ENCODE measurements at regions not wholly inside any gene's neighbourhood (a gene's known extent, or its start where the extent isn't known, plus 50 kb on each side); places are given as distances from the start of the nearest gene placed in this dataset.

GRCh38 chr2:94960266-94960665, 65.2 kb upstream of the MAL start:
- no peak overlapping the region for H3K27ac ChIP-seq
- H3K4me3 ChIP-seq = no peak overlapping the region
- no peak for DNase-seq (ENCODE audit: extremely low spot score in 2 of 2)
- no peaks in the 10 kb centered on the region for H3K9me3 ChIP-seq
- TF ChIP-seq POLR2AphosphoS5 (IDR thresholded peaks at IDR 0.05; ENCODE audit: insufficient read depth in 1 of 2, low read depth in 1 of 2) (no peak), POLR2A (IDR thresholded peaks at IDR 0.05) (no peak), CTCF (IDR thresholded peaks at IDR 0.05) (no peak)
- no peaks in the 10 kb centered on the region for H3K27me3 ChIP-seq
- no peaks in the 10 kb centered on the region for H3K4me1 ChIP-seq
- no peaks in the 10 kb centered on the region for H3K36me3 ChIP-seq
- intact Hi-C loops (cut with DNase I) = no loop called here

GRCh38 chr2:94960751-94961150, 64.8 kb upstream of the MAL start:
- TF ChIP-seq POLR2AphosphoS5 (IDR thresholded peaks at IDR 0.05; ENCODE audit: insufficient read depth in 1 of 2, low read depth in 1 of 2) (no peak), CTCF (IDR thresholded peaks at IDR 0.05) (no peak), POLR2A (IDR thresholded peaks at IDR 0.05) (no peak)
- Histone ChIP-seq H3K36me3 (no peaks in the 10 kb centered on the region), H3K9me3 (no peaks in the 10 kb centered on the region), H3K27ac (no peak overlapping the region), H3K4me1 (no peaks in the 10 kb centered on the region), H3K27me3 (no peaks in the 10 kb centered on the region), H3K4me3 (no peak overlapping the region)
- intact Hi-C loops (cut with DNase I) = no loop called here
- no peak for DNase-seq (ENCODE audit: extremely low spot score in 2 of 2)

GRCh38 chr2:94964193-94964592, 61.3 kb upstream of the MAL start:
- TF ChIP-seq POLR2AphosphoS5 (IDR thresholded peaks at IDR 0.05; ENCODE audit: insufficient read depth in 1 of 2, low read depth in 1 of 2) (no peak), CTCF (IDR thresholded peaks at IDR 0.05) (no peak)
- no peaks in the 10 kb centered on the region for H3K4me1 ChIP-seq
- H3K27ac ChIP-seq = no peak overlapping the region
- intact Hi-C loops (cut with DNase I) = no loop called here
- no peaks in the 10 kb centered on the region for H3K27me3 ChIP-seq
- no peaks in the 10 kb centered on the region for H3K9me3 ChIP-seq
- H3K36me3 ChIP-seq = no peaks in the 10 kb centered on the region
- no peak for DNase-seq (ENCODE audit: extremely low spot score in 2 of 2)
- H3K4me3 ChIP-seq = no peak overlapping the region

GRCh38 chr2:94966689-94967088, 58.8 kb upstream of the MAL start:
- DNase-seq (ENCODE audit: extremely low spot score in 2 of 2) = no peak
- Histone ChIP-seq H3K4me3 (no peak overlapping the region), H3K27ac (no peak overlapping the region), H3K36me3 (no peaks in the 10 kb centered on the region), H3K27me3 (no peaks in the 10 kb centered on the region), H3K4me1 (no peaks in the 10 kb centered on the region), H3K9me3 (no peaks in the 10 kb centered on the region)
- TF ChIP-seq CTCF (IDR thresholded peaks at IDR 0.05) (no peak), POLR2A (IDR thresholded peaks at IDR 0.05) (no peak), POLR2AphosphoS5 (IDR thresholded peaks at IDR 0.05; ENCODE audit: insufficient read depth in 1 of 2, low read depth in 1 of 2) (no peak)
- intact Hi-C loops (cut with DNase I) = no loop called here

GRCh38 chr2:94970353-94970752, 55.2 kb upstream of the MAL start:
- Histone ChIP-seq H3K27me3 (no peaks in the 10 kb centered on the region), H3K36me3 (no peaks in the 10 kb centered on the region), H3K4me1 (no peaks in the 10 kb centered on the region), H3K4me3 (no peak overlapping the region), H3K9me3 (no peaks in the 10 kb centered on the region), H3K27ac (no peak overlapping the region)
- TF ChIP-seq POLR2A (IDR thresholded peaks at IDR 0.05) (no peak), CTCF (IDR thresholded peaks at IDR 0.05) (no peak), POLR2AphosphoS5 (IDR thresholded peaks at IDR 0.05; ENCODE audit: insufficient read depth in 1 of 2, low read depth in 1 of 2) (no peak)
- intact Hi-C loops (cut with DNase I) = no loop called here
- DNase-seq (ENCODE audit: extremely low spot score in 2 of 2) = no peak

Measured in vagina (tissue), 2 donors.